Activated CD4-positive, alpha-beta T cell treated with anti-CD3 and anti-CD28 coated beads for 36 hours (primary cell): ENCODE measurements at regions not wholly inside any gene's neighbourhood (a gene's known extent, or its start where the extent isn't known, plus 50 kb on each side); places are given as distances from the start of the nearest gene placed in this dataset.

ENCODE experiments used
- ATAC-seq: fragments of 200-7000 bp; cut with Tn5 transposase; one replicate; pipeline ENCODE4 v1.10.0; 2021; ENCODE audit warnings: mild to moderate bottlenecking, moderate library complexity
- CTCF ChIA-PET: fragments of 350-600 bp; sonication (Branson Sonifier 250); formaldehyde crosslinking; loops from one replicate; lab custom pipeline; 2021; ENCODE audit warnings: antibody characterized with exemption; lab: Charles Lee
- POLR2A ChIA-PET: fragments of 350-600 bp; sonication (Branson Sonifier 250); formaldehyde crosslinking; loops from one replicate; lab custom pipeline; 2021; ENCODE audit warnings: antibody characterized with exemption, inconsistent platforms; lab: Charles Lee
- DNase-seq: peaks from one replicate; pipeline ENCODE4 v3.0.0-alpha.2; 2020
- H3K27ac Mint-ChIP-seq: one replicate; pipeline ENCODE4 v1.8.0; 2021; ENCODE audit warnings: mixed read lengths
- H3K27me3 Mint-ChIP-seq: one replicate; pipeline ENCODE4 v1.8.0; 2021; ENCODE audit warnings: mixed read lengths
- H3K36me3 Mint-ChIP-seq: one replicate; pipeline ENCODE4 v1.8.0; 2021; ENCODE audit warnings: low read depth, mixed read lengths
- H3K4me1 Mint-ChIP-seq: one replicate; pipeline ENCODE4 v1.8.0; 2021; ENCODE audit warnings: mixed read lengths
- H3K4me3 Mint-ChIP-seq: one replicate; pipeline ENCODE4 v1.8.0; 2021; ENCODE audit warnings: mild to moderate bottlenecking, moderate library complexity, mixed read lengths
- H3K9me3 Mint-ChIP-seq: one replicate; pipeline ENCODE4 v1.8.0; 2021; ENCODE audit warnings: low read depth, mixed read lengths
- intact Hi-C, 2 experiments: fragments of 100-400 bp; cut with DNase I in 1 of 2; cut with micrococcal nuclease in 1 of 2; formaldehyde crosslinking; loops; one replicate each; pipeline versions ENCODE4 v1.14.2 to v1.15.1; 2022 to 2024; cut with DNase I, micrococcal nuclease

DNA sequence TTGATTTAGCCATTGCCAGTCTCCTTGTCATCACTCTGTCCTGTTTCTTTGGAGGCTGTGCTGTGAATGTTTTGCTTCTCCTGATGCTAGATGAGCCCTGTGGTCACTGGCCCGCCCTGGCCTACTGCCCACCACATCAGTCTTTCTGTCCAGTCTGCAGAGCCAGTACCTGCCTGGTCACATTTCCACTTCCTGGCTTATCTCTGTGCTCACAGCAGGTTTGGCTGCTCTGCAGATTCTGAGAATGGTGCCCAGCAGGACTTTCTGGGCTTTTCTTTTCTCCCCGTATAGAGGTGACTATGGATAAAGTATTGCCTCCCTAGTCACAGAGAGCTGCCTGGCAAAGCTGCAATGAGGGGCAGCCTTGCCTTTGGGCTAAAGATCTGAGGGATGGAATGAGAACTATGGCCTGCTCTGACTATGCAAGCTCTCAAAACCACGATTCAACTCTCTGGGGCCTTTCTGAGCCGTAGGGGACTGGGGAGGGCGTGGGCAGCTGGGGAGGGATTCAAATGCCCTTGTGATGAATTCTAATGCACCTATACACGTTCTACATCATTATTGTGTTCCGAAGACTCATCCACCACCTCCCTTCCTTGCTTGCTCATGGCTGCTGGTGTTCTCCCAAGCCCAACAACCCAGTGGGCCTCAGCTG lies 410.4 kb upstream of the NPVF start:
- no peaks in the 10 kb centered on the region for H3K4me1 Mint-ChIP-seq
- CTCF ChIA-PET: no interaction called here
- H3K27ac Mint-ChIP-seq: no peak overlapping the region
- POLR2A ChIA-PET: no interaction called here
- ATAC-seq: no peak
- no peaks in the 10 kb centered on the region for H3K27me3 Mint-ChIP-seq
- H3K36me3 Mint-ChIP-seq: no peaks in the 10 kb centered on the region
- intact Hi-C loops: no loop called here
- no peak overlapping the region for H3K4me3 Mint-ChIP-seq
- no peaks in the 10 kb centered on the region for H3K9me3 Mint-ChIP-seq
- DNase-seq: no peak

DNA sequence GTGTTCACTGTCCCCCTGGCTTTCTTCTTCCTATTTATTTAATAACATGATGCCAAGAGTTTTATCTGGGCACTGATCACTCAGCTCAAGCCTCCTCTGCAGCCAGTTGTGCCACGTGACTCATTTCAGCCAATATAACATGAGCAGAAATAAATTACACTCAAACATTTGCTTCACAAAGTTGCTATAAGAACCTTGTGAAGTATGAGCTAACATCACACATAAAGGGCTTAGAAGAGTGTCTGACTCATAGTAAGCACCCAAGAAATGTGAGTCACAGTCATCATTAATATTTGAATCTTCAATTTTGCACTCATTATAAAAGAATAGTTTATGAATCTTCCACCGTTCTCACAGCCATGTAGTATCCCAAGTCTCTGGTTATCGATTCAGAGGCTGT lies 414.6 kb upstream of the NPVF start:
- intact Hi-C loops: no loop called here
- POLR2A ChIA-PET: no interaction called here
- DNase-seq (no peak), ATAC-seq (no peak)
- Mint-ChIP-seq H3K9me3 (no peaks in the 10 kb centered on the region), H3K4me1 (no peaks in the 10 kb centered on the region), H3K27ac (no peak overlapping the region), H3K4me3 (no peak overlapping the region), H3K36me3 (no peaks in the 10 kb centered on the region), H3K27me3 (no peaks in the 10 kb centered on the region)
- CTCF ChIA-PET: no interaction called here

- ChIA-PET POLR2A (no interaction called here), CTCF (interaction anchor here (0.7 kb wide), 1 partner anchor 16 kb away, joined by 3 read pairs; no protein-coding TSS in a partner anchor)
- Mint-ChIP-seq H3K27me3 (no peaks in the 10 kb centered on the region), H3K27ac (no peak overlapping the region), H3K4me3 (no peak overlapping the region), H3K36me3 (no peaks in the 10 kb centered on the region), H3K4me1 (no peaks in the 10 kb centered on the region), H3K9me3 (no peaks in the 10 kb centered on the region)
- intact Hi-C loops: no loop called here
- ATAC-seq (no peak), DNase-seq (no peak)
Measured at GRCh38 chr7:25643286-25643685, 415.0 kb upstream of the NPVF start.

GRCh38 chr7:25643770-25644394 lies 415.6 kb upstream of the NPVF start:
- Mint-ChIP-seq H3K27me3 (no peaks in the 10 kb centered on the region), H3K4me1 (no peaks in the 10 kb centered on the region), H3K27ac (no peak overlapping the region), H3K36me3 (no peaks in the 10 kb centered on the region), H3K4me3 (no peak overlapping the region), H3K9me3 (no peaks in the 10 kb centered on the region)
- POLR2A ChIA-PET: no interaction called here
- CTCF ChIA-PET: interaction anchor here (0.7 kb wide), 1 partner anchor 17 kb away, joined by 3 read pairs; no protein-coding TSS in a partner anchor
- intact Hi-C loops: no loop called here
- no peak for ATAC-seq
- no peak for DNase-seq

DNA sequence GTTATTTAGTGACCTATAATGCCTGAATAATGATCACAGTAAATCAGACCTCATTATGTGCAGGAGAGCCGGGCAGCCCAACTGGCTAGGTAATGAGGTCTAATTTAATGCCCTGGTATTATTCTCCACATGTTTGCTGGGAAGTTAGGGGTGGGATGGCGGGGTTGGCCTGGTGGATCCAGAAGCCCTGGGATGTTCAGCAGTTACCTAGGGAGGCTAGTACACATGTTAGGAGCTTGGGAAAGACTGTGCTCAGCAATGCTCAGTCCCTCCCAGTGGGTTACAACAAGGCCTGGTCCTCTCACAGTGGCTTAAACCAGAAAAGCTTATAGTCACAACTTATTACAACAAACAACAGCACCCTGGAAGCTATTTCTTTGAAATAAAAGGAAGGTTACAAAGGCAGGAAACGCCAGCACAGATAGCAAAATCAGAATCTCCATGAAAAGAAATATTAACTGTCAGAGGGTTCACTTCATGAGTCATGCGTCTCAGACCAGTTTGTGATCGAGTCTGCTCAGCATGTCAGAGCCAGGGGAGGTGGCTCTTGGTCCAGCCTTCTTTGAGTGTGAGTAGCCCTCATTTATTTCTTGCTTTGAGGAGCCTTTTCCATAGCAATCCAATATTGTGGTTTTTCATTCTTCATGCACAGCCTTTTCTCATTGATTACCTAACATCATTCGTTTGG lies 418.6 kb upstream of the NPVF start:
- no peak for ATAC-seq
- H3K4me3 Mint-ChIP-seq: no peak overlapping the region
- no peaks in the 10 kb centered on the region for H3K36me3 Mint-ChIP-seq
- no peaks in the 10 kb centered on the region for H3K4me1 Mint-ChIP-seq
- ChIA-PET POLR2A (no interaction called here), CTCF (interaction anchor here (0.6 to 0.7 kb wide), 2 partner anchors 80 to 1439 kb away, joined by 3 to 4 read pairs; no protein-coding TSS in a partner anchor)
- intact Hi-C loops: no loop called here
- no peak for DNase-seq
- no peaks in the 10 kb centered on the region for H3K9me3 Mint-ChIP-seq
- H3K27me3 Mint-ChIP-seq: no peaks in the 10 kb centered on the region
- H3K27ac Mint-ChIP-seq: no peak overlapping the region

DNA sequence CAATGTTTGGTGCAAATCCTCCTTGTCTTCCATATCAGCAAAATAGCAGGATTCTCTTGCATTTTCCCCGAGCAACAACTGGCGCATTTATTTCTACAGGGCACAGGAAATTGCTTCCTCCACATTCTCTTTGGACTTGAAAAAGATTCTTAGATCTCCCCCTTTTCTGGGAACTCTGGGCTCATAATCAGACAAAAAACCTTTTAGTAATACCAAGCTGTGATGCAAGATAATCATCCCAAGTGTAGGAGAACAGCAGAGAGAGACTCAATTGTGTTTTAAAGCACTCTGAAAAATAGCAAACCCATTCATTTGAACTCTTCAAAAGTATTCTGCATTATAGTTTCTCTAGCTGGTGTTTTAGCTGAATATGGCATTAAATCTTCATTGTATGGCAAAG lies 419.6 kb upstream of the NPVF start:
- POLR2A ChIA-PET: no interaction called here
- H3K36me3 Mint-ChIP-seq: no peaks in the 10 kb centered on the region
- no peaks in the 10 kb centered on the region for H3K9me3 Mint-ChIP-seq
- H3K4me3 Mint-ChIP-seq: no peak overlapping the region
- DNase-seq (no peak), ATAC-seq (no peak)
- no peaks in the 10 kb centered on the region for H3K4me1 Mint-ChIP-seq
- H3K27ac Mint-ChIP-seq: no peak overlapping the region
- intact Hi-C loops: no loop called here
- CTCF ChIA-PET: no interaction called here
- H3K27me3 Mint-ChIP-seq: no peaks in the 10 kb centered on the region

DNA sequence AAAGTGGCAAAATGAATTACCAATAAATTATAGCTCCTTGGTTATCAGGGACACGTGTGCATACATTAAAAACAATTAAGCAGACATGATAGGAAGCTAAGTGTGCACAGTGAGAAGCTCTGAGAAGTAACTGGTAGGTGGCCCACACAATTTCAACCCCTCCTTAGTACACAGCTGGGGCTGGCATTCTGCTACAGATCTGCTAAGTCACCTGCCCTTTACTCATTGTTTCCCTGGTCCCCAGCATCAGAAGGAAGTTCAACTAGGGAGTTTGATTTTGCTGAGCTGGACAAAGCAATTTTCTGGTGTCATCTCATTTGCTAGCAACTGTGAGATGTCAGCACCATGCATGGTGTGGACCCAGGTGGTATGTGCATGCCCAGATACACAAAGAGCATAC lies 424.1 kb upstream of the NPVF start:
- H3K27me3 Mint-ChIP-seq: no peaks in the 10 kb centered on the region
- DNase-seq: no peak
- H3K27ac Mint-ChIP-seq: no peak overlapping the region
- H3K36me3 Mint-ChIP-seq: no peaks in the 10 kb centered on the region
- ChIA-PET CTCF (no interaction called here), POLR2A (no interaction called here)
- no peaks in the 10 kb centered on the region for H3K9me3 Mint-ChIP-seq
- intact Hi-C loops: no loop called here
- no peak for ATAC-seq
- peaks cover 12% of the 10 kb centered on the region for H3K4me1 Mint-ChIP-seq
- no peak overlapping the region for H3K4me3 Mint-ChIP-seq

DNA sequence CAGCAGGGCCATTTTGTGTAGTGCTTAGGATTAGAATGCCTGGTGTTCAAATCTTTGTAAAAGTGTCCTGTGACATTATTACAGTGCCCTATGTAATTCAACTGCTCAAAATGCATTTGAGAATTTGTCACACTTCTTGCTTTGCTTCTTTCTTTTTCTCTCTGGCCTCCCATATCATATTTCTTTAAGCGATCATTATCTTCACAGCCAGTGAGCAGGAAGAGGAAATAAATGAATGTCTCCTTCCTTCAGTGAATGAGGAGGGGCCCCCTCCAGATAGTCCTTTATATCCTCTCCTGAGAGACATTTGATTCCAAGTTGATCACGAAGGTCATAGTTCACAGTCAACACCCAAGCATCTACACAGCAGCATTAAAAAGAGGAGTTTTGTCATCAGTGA lies 425.1 kb upstream of the NPVF start:
- Mint-ChIP-seq H3K4me1 (peaks cover 12% of the 10 kb centered on the region), H3K36me3 (no peaks in the 10 kb centered on the region), H3K27ac (no peak overlapping the region), H3K27me3 (no peaks in the 10 kb centered on the region), H3K4me3 (no peak overlapping the region), H3K9me3 (no peaks in the 10 kb centered on the region)
- intact Hi-C loops: no loop called here
- CTCF ChIA-PET: no interaction called here
- POLR2A ChIA-PET: no interaction called here
- DNase-seq (no peak), ATAC-seq (no peak)

GRCh38 chr7:25656071-25656470 lies 427.8 kb upstream of the NPVF start:
- Mint-ChIP-seq H3K27me3 (no peaks in the 10 kb centered on the region), H3K27ac (no peak overlapping the region), H3K4me1 (peaks cover 12% of the 10 kb centered on the region), H3K9me3 (no peaks in the 10 kb centered on the region), H3K36me3 (no peaks in the 10 kb centered on the region), H3K4me3 (no peak overlapping the region)
- ATAC-seq (no peak), DNase-seq (no peak)
- intact Hi-C loops: no loop called here
- CTCF ChIA-PET: no interaction called here
- POLR2A ChIA-PET: no interaction called here

DNA sequence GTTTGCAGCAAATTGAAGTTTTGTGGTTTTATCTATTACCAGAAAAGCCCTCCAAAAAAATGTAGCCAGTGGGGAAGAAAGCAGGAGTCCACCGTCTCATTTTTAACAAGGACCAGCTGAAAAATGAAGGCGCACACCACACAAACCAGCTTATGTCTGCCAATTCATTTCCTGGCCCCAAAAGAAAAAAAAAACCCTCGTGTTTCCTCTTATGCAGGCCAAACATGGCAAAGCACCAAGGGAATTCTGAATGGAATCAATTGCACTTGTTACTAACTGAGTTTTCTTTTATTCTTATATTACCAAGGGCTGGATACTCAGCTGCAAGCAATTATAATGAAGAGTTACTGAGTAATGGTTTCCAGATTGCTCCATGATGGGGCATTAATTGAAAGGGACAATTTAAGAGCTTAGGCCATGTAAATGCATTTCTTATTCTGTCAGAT lies 428.3 kb upstream of the NPVF start:
- Mint-ChIP-seq H3K27ac (no peak overlapping the region), H3K4me3 (no peak overlapping the region), H3K4me1 (peaks cover 12% of the 10 kb centered on the region), H3K36me3 (no peaks in the 10 kb centered on the region), H3K9me3 (no peaks in the 10 kb centered on the region), H3K27me3 (no peaks in the 10 kb centered on the region)
- intact Hi-C loops: no loop called here
- CTCF ChIA-PET: interaction anchor here (0.5 kb wide), 1 partner anchor 47 kb away, joined by 3 read pairs; no protein-coding TSS in a partner anchor
- ATAC-seq (no peak), DNase-seq (no peak)
- POLR2A ChIA-PET: no interaction called here

DNA sequence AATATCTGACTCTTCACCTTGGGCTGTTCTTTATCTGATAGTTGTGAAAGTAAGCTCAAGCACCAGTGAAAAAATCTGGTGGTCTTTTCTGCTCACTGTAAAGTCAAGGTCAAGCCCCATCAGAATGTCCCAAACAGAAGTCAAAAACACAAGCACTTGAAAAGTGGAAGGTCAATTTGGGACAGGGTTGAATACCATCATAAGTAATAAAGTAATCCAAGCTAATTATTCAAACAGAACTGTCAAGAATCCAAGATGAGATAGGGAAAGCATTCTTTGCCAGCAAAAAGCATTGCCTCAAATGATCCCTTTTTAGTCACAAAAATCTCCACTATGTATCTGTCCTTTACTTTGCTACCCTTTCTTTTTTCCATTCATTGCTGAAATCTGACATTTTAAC lies 430.1 kb upstream of the NPVF start:
- POLR2A ChIA-PET: no interaction called here
- no peak overlapping the region for H3K4me3 Mint-ChIP-seq
- CTCF ChIA-PET: no interaction called here
- no peaks in the 10 kb centered on the region for H3K36me3 Mint-ChIP-seq
- H3K9me3 Mint-ChIP-seq: no peaks in the 10 kb centered on the region
- peaks cover 8% of the 10 kb centered on the region for H3K4me1 Mint-ChIP-seq
- ATAC-seq (no peak), DNase-seq (no peak)
- H3K27me3 Mint-ChIP-seq: no peaks in the 10 kb centered on the region
- H3K27ac Mint-ChIP-seq: no peak overlapping the region
- intact Hi-C loops: no loop called here

DNA sequence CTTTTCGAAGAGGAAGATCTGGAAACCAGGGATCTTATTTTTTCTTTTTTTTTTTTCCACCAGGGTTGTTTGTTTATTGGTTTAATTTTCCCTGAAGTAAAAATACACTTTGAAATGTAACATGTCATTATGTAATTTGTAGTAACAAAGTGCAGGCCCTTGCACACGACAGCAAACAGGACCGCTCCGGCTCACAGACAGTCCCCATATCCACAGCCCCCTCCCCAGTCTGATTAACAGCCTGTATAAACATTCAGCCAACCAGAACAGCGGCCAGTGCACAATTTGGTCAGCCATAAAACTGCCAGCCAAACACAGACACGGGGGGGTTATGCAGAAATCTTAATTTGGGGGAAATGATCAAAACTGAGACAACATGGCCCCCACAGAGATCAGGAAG lies 431.6 kb upstream of the NPVF start:
- Mint-ChIP-seq H3K36me3 (no peaks in the 10 kb centered on the region), H3K4me1 (peaks cover 9% of the 10 kb centered on the region), H3K4me3 (no peak overlapping the region), H3K27ac (no peak overlapping the region), H3K27me3 (peaks cover 7% of the 10 kb centered on the region), H3K9me3 (no peaks in the 10 kb centered on the region)
- no peak for DNase-seq
- no peak for ATAC-seq
- CTCF ChIA-PET: interaction anchor here (1.8 kb wide), 1 partner anchor 9 kb away, joined by 8 read pairs; no protein-coding TSS in a partner anchor
- POLR2A ChIA-PET: no interaction called here
- intact Hi-C loops: no loop called here
